ENCODE measurements at regions not wholly inside any gene's neighbourhood (a gene's known extent, or its start where the extent isn't known, plus 50 kb on each side); places are given as distances from the start of the nearest gene placed in this dataset.

DNA sequence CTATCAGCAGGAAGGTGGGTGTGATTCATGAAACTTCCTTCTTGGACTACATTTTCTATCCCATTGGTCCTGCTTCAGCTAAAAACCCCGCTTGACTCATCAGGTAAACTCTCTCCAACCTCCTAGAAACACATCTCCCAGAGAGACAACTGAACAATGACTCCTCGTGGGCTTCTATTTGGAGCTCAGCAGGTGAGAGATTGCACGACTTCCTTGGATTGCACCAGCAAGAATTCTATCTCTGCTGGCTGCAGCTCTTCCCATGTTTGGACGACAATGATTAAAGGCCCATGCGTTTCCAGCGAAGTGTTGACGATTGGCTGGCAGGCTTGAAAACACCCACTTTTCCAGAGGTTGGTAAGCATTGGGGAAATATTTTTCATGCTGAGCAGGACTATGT, 216.1 kb upstream of the NTM start:
- CTCF ChIA-PET = interaction anchor here (0.8 kb wide), 1 partner anchor 89 kb away, joined by 4 read pairs; no protein-coding TSS in a partner anchor
- DNase-seq (ENCODE audit: low read depth, low spot score) = no peak
- no peak overlapping the region for H3K4me3 ChIP-seq (ENCODE audit: low read depth, low read length)
- POLR2A ChIA-PET = interaction anchor here (0.6 kb wide), 1 partner anchor 9 kb away, joined by 3 read pairs; no protein-coding TSS in a partner anchor
- TF ChIP-seq, protein P1, sequence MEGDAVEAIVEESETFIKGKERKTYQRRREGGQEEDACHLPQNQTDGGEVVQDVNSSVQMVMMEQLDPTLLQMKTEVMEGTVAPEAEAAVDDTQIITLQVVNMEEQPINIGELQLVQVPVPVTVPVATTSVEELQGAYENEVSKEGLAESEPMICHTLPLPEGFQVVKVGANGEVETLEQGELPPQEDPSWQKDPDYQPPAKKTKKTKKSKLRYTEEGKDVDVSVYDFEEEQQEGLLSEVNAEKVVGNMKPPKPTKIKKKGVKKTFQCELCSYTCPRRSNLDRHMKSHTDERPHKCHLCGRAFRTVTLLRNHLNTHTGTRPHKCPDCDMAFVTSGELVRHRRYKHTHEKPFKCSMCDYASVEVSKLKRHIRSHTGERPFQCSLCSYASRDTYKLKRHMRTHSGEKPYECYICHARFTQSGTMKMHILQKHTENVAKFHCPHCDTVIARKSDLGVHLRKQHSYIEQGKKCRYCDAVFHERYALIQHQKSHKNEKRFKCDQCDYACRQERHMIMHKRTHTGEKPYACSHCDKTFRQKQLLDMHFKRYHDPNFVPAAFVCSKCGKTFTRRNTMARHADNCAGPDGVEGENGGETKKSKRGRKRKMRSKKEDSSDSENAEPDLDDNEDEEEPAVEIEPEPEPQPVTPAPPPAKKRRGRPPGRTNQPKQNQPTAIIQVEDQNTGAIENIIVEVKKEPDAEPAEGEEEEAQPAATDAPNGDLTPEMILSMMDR (IDR thresholded peaks at IDR 0.05; ENCODE audit: insufficient read depth, low read length, missing control alignments) = no peak

DNA sequence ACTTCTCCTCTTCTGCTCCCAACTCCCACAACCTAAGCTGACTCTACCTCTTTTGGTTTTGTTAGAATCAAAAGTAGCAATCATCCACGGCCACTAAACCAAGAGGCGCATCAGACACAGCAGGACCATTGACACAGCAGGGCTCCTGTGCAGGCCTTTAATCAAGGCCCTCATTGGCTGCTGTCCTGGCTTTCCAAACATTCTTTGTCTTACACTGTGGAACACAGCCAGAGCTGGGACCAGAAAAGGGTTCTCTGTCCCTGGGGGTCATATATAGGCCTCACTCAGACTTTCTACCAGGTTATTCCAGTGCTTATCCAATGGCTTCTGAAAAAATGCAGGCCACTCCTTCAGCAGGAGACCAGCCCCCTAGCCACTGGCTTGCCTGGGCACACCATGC, 212.7 kb upstream of the NTM start:
- no peak for DNase-seq (ENCODE audit: low read depth, low spot score)
- no peak overlapping the region for H3K4me3 ChIP-seq (ENCODE audit: low read depth, low read length)
- POLR2A ChIA-PET = no interaction called here
- TF ChIP-seq, protein P1 (IDR thresholded peaks at IDR 0.05; ENCODE audit: insufficient read depth, low read length, missing control alignments) = no peak
- CTCF ChIA-PET = no interaction called here

DNA sequence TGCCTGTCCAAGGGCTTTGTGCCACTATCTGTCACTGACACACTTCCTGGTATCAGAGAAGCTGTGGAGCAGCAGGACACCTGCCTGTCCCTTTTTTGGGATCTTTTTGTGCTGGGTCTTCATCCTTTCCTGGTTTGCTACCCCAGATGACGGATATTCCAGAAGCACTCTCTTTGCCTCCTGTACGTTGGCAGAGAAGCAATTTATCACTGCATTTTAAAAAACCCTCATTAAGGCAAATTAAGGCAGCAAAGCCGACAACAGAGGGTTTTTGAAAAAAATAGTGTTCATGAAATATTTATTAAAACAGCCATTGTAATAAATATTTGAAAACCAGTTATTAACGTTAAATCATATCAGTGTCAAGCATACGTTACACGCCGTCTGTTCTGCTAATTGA, 209.6 kb upstream of the NTM start:
- ChIA-PET POLR2A (no interaction called here), CTCF (no interaction called here)
- TF ChIP-seq, protein P1 (IDR thresholded peaks at IDR 0.05; ENCODE audit: insufficient read depth, low read length, missing control alignments) = no peak
- no peak overlapping the region for H3K4me3 ChIP-seq (ENCODE audit: low read depth, low read length)
- no peak for DNase-seq (ENCODE audit: low read depth, low spot score)

DNA sequence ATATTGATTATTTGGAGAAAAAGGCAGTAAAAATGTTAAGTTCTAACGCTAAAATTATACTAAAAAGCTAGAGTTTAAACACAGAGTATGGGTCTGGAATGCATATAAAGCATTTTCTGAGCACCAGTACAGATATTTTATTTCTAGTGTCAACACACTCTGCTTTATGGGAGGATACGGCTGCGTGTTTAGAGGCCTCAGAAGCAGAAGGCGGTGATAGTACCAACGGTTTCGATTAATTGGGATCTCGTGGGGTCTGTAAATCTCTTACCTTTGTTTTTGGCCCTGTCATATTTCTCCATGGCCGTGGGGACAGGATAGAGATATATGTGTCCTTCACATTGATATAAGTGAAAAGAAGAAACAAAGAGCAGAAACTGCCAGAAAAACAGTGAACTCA, 206.8 kb upstream of the NTM start:
- no peak overlapping the region for H3K4me3 ChIP-seq (ENCODE audit: low read depth, low read length)
- ChIA-PET CTCF (interaction anchor here (0.6 kb wide), 1 partner anchor 99 kb away, joined by 3 read pairs; no protein-coding TSS in a partner anchor), POLR2A (interaction anchor here (0.5 kb wide), 1 partner anchor 10 kb away, joined by 3 read pairs; no protein-coding TSS in a partner anchor)
- TF ChIP-seq, protein P1 (IDR thresholded peaks at IDR 0.05; ENCODE audit: insufficient read depth, low read length, missing control alignments) = no peak
- DNase-seq (ENCODE audit: low read depth, low spot score) = no peak

DNA sequence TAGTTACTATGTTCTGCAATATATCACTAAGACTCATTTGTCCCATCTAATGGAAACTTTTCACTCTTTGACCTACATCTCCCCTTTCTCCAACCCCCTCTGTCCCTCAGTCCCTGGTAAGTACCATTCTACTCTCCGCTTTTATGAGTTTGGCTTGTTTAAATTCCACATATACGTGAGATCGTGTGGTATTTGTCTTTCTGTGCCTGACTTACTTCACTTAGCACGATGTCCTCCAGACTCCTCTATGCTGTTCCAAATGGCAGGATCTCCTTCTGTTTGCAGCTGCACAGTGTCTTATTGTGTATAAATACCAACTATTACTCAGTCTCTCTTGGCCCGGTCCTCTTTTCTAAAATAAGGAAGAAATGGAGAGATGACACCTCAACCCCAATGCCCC, 205.4 kb upstream of the NTM start:
- TF ChIP-seq, protein P1 (IDR thresholded peaks at IDR 0.05; ENCODE audit: insufficient read depth, low read length, missing control alignments) = no peak
- ChIA-PET POLR2A (no interaction called here), CTCF (no interaction called here)
- DNase-seq (ENCODE audit: low read depth, low spot score) = no peak
- no peak overlapping the region for H3K4me3 ChIP-seq (ENCODE audit: low read depth, low read length)

DNA sequence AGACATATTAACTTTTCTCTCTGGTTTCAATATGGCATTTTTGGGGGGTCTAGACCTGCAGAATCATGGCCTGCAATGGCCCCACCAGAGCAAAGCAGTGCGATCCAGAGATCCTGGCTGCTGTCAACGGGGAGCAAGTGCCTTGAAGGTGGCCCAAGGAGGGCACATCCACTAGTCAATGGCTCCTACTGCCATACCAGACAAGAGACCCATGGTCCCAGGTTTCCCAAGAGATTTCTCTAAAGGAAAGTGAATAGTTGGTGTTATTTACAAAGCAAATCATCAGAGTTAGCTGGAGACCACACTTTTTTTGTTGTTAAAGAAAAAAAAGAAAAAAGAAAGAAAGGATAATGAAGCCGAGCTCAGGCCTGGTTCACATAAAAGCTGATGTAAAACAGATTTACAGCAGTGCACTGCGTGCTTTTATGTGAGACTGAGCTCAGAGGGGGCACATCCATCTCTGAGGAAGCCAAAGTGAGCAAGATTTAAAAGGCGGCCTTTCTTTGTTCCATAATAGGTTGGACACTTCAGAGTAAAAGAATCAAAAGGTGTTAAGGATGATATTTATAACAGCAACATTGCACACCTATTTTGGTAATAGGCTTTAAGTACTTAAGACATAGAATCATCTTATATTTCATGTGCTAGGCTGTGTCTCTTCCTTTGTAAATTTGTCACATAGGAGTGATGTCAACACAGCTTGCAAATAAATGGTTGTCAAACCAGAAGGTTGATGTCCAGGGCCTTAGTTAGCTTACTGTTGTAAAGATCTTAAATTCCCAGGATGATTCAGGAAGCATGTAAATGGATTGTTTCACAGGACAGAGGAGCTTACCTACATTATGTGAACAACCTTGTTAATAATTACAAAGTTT, 201.3 kb upstream of the NTM start:
- ChIA-PET POLR2A (no interaction called here), CTCF (interaction anchor here (1.2 to 1.3 kb wide), 2 partner anchors 13 to 47 kb away, joined by 3 to 4 read pairs; no protein-coding TSS in a partner anchor)
- DNase-seq (ENCODE audit: low read depth, low spot score) = no peak
- H3K4me3 ChIP-seq (ENCODE audit: low read depth, low read length) = no peak overlapping the region
- TF ChIP-seq, protein P1 (IDR thresholded peaks at IDR 0.05; ENCODE audit: insufficient read depth, low read length, missing control alignments) = no peak
